Pons (tissue), 1 donor: ENCODE measurements at regions not wholly inside any gene's neighbourhood (a gene's known extent, or its start where the extent isn't known, plus 50 kb on each side); places are given as distances from the start of the nearest gene placed in this dataset.

ENCODE experiments used
- DNase-seq: peaks from one replicate; pipeline ENCODE4 v3.0.0-alpha.2; 2016; ENCODE audit warnings: low spot score

- DNase-seq: peak; percentile 64
Observed at GRCh38 chr7:30212701-30213111, 71.7 kb upstream of the ZNRF2 start.

GRCh38 chr7:30213637-30214036 lies 70.8 kb upstream of the ZNRF2 start:
- no peak for DNase-seq

GRCh38 chr7:30214651-30215137 lies 69.7 kb upstream of the ZNRF2 start:
- no peak for DNase-seq

GRCh38 chr7:30221764-30222163 lies 62.6 kb upstream of the ZNRF2 start:
- DNase-seq: no peak

GRCh38 chr7:30222515-30223215 lies 61.7 kb upstream of the ZNRF2 start:
- DNase-seq: no peak

GRCh38 chr7:30223896-30224295 lies 60.5 kb upstream of the ZNRF2 start:
- no peak for DNase-seq

- no peak for DNase-seq
Observed at GRCh38 chr7:30224511-30225062, 59.8 kb upstream of the ZNRF2 start.

- DNase-seq: peak; percentile 86
Observed at GRCh38 chr7:30225863-30226613, 58.4 kb upstream of the ZNRF2 start.

- DNase-seq: no peak
Observed at GRCh38 chr7:30226614-30227268, 57.7 kb upstream of the ZNRF2 start.

GRCh38 chr7:30231271-30231670 lies 53.1 kb upstream of the ZNRF2 start:
- no peak for DNase-seq

- DNase-seq: no peak
Observed at GRCh38 chr7:30232391-30232790, 52.0 kb upstream of the ZNRF2 start.
